GM23248 (cell line): ENCODE measurements at regions not wholly inside any gene's neighbourhood (a gene's known extent, or its start where the extent isn't known, plus 50 kb on each side); places are given as distances from the start of the nearest gene placed in this dataset.

Experiments
- EZH2 ChIP-seq: fragments of 200-600 bp; sonication (generic); IDR thresholded peaks from 2 replicates; pipeline ENCODE4 v1.6.1; 2018; ENCODE audit warnings: antibody characterized with exemption, mild to moderate bottlenecking; ENCODE audit not compliant: insufficient read depth, poor library complexity, severe bottlenecking
- EZH2phosphoT487 ChIP-seq: fragments of 200-600 bp; sonication (generic); IDR thresholded peaks from 2 replicates; pipeline ENCODE4 v1.6.1; 2018; ENCODE audit warnings: antibody characterized with exemption, moderate library complexity, mild to moderate bottlenecking, low read depth; ENCODE audit not compliant: insufficient read depth

DNA sequence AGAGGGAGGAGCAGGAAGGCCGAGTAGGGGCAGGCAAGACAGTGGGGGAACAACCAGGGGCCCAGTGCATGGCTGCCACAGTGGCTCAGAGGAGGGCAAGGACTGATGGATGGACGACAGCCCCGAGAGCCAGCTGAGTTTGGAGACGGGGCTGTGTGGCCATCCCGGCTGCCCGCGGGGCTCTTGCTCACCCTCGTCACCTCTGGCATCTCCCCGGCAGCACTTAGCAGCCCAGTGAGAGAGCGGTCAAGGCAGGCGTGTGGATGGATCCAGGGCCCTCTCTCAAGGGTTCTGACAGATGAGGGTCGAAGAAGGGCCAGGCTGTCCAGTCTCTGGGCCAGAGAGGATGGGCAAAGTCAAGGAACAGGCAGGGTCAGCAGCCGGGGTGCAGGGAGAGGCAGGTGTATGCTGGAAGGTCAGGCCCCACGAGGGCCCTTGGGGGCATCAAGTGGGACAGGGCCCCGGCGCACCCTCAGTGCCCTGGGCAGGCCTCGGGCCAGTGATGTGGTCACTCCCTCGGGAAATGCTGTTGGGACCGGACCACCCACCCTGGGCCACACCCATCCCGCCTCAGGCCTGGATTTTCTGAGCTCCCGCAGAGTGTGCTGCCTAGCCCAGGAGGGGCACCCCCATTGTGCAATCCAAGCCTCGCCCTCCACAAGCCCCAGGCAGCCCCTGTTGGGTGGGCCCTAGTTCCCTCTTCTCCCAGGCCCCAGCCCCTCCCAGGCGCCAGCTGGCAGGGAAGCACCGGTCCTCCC, 56.4 kb upstream of the TPM4 start:
- TF ChIP-seq EZH2phosphoT487 (no peak), EZH2 (no peak)
